ENCODE measurements at regions not wholly inside any gene's neighbourhood (a gene's known extent, or its start where the extent isn't known, plus 50 kb on each side); places are given as distances from the start of the nearest gene placed in this dataset.
A peak's percentile ranks its signal among the peaks of the same experiment; 100 is the strongest.
"Not testable (repeated sequence)": the region's sequence is repeated elsewhere in the genome, so short reads cannot be mapped to it uniquely, and the experiment has no call there.

DNA sequence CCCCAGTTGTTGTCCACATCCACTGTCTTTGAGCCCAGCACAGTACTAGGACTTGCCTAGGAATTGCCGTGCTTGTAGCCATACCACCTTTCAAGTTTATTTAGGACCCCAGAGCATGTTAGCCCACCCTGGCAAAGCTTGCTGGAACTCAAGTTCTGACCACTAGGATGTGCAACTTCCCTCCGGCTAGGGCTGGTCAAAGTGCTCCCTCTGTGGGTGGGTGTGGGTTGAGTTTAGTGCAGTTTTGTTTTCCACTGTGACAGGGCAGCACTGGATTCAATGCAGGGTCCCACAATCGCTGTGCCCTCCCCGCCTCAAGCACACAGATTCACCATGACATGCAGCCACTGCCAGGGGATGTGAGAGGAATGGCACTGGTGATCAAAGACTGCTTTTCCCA lies 96.0 kb downstream of the RASGEF1B start:
- no peak for DNase-seq

DNA sequence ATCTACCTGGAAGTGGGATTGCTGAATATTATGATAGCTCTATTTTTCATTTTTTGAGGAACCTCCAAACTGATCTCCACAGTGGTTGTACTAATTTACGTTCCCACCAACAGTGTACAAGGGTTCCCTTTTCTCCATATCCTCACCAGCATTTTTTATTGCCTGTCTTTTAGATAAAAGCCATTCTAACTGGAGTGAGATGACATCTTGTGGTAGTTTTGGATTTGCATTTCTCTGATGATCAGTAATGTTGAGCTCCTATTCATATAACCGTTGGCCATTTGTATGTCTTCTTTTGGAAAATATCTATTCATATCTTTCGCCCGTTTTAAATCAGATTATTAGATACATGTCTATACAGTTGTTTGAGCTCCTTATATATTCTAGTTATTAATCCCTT lies 101.8 kb downstream of the RASGEF1B start:
- DNase-seq: no peak

DNA sequence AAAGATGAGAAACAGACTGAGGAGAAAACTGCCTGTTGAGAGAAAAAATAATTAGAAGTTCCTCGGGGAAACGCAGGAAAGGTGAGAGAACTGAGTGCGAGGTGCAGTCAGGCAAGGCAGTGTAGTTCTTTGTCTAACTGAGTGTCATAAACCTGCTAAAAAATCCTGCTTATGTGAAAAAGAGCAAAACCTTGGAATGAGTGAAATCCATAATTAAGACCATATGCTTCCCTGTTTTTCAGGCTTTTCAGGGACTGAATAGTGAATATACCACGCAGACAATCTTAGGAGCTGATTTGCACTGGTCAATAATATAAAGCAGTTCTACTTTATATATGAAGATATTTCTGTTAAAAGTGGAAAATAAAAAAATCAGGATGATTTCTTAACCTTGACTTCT lies 104.9 kb downstream of the RASGEF1B start:
- DNase-seq: no peak

DNA sequence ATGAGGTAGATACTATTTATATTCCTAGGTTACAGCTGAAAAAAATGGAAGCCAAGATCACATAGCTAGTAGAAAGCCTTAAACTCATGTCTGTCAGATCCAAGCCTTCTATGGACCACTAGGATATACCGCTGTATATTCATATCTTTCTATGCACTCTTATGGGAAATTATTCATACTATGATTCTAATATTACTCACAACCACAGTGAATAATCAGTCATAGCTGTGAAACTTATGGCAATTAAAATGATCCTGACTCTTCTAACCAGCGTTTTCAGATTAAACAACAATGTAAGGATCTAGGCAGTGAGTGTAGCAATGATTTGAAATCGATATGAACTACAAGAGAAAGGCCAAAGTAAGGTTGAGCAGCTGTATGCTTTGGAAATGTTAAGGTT lies 111.0 kb downstream of the RASGEF1B start:
- no peak for DNase-seq

DNA sequence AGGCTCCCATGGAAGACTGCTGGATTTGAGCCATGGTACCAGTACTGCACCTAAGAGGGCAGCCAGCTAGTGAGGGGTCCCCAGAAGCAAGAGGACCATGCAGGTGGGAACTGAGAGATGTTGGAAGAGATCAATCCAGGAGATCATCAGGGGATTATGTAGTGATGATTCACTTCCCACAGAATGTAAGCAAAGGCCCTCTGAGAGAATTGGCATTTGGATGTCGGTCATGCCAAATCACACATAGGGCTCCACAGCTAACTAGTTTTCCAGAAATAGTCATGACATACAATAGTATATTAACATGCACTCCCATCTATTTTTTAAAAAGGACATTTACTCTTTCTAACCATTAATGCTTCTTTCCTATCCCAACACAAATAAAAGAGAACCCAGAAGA lies 112.5 kb downstream of the RASGEF1B start:
- DNase-seq: no peak

DNA sequence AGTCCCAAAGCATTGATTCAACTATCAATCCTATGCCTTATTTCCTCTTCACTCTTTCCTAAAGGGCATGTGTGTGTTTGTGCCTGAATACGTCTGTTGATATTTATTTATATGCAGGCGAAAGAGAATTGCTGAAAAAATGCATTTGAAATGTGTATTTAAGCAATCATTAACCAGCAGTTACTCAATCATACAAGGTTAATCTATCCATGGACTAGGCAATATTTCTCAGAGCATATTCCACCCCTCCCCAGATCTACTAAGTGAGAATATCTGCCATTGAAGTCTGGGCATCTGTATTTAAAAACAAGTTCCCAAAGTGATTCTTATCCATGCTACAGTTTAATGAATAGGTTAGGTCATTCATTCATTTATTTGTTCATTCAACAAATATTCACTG lies 113.6 kb downstream of the RASGEF1B start:
- DNase-seq: no peak

DNA sequence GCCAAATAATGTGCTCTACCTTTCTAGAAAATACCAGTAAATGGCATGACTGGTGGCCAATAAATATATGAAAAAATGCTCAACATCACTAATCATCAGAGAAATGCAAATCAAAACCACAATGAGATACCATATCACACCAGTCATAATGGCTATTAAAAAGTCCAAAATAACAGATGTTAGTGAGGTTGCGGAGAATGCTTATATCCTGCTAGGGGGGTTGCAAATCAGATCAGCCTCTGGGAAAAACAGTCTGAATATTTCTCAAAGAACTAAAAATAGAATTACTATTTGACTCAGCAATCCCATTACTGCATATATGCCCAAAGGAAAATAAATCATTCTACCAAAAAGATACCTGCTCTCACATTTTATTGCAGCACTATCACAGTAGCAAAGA lies 115.1 kb downstream of the RASGEF1B start:
- DNase-seq: no peak

DNA sequence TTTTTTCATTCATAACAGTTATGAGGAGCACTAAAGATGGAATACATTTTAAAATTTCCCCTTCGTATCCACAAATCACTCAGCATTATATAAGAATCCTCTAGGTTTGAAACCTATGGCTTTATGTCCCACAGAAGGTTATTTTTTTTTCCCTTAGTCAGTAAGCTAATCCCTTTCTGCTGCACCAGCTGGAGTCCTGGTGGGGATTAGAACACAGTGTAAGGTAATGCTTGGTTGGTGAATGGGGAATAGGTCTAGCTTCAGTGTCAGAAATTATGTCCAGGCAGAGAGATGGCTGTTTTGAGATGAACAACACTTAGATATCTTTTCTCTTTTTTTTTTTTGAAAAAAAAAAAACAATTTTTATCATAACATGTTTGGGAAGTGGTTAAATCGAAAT lies 116.6 kb downstream of the RASGEF1B start:
- no peak for DNase-seq

DNA sequence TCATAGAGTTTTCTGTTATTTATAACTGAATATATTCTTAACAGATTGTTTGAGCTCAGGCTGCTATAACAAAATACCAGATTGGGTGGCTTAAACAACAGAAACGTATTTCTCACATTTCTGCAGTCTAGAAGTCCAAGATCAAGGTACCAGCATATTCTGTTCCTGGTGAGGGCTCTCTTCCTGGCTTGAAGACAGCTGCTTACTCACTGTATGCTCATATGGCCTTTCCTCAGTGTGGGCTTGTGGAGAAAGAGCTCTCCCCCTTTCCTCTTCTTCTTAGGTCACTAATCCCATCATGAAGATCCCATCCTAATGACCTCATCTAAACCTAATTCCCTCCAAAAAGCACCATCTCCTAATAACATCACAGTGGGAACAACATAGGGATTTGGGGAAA lies 117.8 kb downstream of the RASGEF1B start:
- DNase-seq: no peak

DNA sequence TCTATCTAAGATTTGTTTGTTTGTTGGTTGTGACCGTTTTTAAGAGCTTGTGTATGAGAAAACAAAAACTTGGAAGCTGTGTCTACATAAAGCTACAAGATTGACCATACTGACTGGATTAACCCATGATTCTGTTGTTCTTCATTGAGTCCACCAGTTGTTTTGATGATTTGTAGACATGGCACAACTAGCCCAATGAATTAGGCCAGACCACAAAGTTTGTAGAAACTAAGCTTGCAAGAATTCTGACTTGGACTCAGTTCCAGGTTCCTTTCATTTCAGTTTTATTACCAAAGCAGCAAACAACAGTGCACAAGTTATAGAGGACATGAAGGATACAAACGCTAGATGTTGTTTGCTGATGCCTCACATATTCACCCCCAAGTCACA lies 119.3 kb downstream of the RASGEF1B start:
- no peak for DNase-seq

DNA sequence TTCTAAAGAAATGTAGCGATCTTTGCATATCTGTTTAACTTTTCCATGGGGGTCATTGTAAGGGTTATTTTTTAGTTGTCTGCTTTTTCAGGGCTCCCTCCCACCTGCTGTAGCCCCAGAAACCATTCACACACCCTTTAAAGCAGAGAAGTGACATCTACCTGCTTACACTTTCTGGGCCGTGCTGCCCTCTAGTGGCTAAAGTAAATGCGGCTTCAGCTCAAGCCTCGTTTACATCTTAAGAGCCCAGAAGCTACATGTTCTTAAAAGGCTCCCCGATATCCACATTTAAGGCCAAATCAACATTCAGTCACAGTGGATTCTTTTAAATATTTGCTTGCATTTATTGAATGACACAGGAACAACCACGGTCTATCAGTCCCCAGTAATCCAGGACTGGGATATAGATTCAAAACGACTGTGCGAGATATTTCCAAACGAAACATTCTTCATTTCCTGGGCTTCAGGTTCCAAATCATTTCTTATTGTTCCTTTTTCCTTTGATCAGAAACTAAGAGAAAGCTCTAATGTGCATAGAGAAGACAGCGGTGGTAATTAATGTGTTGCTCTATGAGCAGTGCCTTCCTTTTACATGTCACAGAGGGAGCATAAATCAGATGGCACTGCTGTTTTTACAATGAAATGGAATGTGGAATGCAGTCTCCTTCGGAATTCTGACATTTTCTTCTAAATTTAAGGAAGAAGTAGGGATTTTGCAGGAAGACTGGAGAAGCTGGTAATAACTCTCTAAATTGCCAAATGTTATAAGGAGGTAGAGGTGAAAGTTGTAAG lies 119.9 kb downstream of the RASGEF1B start:
- peak; percentile 44 to 59 for DNase-seq

DNA sequence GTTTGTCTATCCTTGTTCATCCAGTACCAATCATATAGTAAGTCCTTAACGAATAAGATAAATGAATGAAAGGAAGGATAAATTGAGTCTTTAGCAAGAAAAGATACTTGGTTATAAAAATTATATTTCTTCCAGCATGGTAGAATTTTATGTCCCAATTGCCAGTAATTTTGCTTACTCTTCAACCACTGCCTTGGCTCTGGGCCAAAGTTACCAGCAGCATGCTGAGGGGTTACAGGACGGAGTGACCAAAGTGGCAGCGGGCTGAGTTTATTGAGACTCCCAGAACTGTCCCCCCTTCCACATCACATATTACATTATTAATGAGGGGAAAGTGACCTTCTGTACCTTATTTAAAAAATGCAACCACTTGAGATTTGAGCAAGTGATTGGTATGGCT lies 121.7 kb downstream of the RASGEF1B start:
- no peak for DNase-seq

DNA sequence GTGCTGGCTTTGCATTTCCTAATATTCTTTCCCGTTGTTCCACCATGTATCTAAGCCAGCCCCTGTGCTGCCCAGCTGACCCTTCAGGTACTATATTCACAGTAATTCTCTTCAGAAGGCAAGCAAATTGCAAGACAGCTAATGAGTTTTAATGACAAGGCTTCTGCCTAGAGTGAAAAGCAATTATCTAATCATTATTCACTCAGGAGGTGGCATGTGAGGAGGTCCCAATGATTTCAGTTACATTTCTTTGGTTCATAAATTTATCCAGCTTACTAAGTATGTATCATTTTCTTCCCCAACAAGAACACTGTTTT lies 123.0 kb downstream of the RASGEF1B start:
- DNase-seq: no peak

DNA sequence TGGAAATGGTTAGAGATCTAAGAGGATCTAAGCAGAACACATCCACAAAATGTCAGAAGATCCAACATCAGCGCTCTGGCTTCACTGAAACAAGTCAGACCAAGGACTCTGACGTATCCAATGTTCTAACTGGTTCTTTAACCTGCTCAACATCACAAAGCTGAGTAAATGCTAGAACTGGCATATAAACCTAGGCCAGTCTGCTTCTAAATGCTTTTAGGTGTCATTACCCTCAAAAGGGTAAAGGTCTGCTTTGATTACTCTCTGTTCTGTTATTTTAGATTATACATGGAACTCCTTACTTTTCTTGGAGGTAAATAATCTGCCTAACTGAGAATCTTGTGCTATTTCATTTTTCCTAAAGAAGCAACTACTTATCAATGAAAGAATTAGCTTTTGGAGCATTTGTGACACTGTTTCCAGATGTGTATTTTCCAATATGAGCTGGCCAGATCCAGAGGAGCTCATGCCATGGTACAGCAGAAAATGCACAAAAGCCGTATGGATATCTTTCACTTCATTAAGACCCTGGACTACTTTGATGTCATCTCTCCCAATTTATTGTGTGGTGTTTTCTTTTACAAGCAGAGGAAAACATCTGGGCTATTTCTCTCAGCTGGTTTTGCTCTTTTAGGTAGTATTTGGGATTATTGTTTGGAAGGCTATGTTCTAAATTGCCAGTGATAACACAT lies 123.5 kb downstream of the RASGEF1B start:
- DNase-seq: no peak

DNA sequence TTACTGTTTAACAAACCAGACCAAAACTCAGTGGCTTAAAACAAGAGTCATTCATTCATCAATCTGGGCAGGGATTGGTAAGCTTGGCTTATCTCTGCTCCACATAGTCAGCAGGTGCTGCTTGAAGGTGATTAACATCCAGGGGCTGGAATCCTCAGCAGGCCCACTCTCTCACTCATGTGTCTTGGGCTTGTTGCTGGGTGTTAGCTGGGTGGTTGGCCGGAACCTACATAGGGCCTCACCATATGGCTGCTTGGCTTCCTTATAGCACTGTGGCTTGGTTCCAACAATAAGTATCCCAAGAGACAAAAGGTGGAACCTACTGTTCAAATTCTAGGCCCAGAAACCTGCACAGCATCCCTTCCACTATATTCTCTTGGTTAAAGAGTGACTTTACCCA lies 125.0 kb downstream of the RASGEF1B start:
- DNase-seq: no peak

DNA sequence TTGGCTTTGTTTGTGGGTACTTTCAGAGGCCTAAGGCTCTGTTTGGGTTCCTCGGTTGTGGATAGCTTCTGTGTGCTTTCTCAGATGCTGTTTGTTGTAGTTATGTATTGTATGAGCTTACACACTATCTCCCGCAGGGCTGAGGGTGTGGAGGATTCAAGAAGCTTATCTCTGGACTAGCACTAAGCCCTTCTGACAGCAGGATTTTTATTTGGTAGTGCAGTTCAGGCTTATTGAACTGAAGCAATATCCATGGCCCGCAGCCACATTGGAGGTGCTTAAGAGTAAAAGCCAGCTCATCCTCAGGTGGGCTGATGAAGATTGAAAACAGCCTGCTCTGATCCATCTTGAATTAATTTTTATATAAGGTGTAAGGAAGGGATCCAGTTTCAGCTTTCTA lies 128.2 kb downstream of the RASGEF1B start:
- DNase-seq: no peak

DNA sequence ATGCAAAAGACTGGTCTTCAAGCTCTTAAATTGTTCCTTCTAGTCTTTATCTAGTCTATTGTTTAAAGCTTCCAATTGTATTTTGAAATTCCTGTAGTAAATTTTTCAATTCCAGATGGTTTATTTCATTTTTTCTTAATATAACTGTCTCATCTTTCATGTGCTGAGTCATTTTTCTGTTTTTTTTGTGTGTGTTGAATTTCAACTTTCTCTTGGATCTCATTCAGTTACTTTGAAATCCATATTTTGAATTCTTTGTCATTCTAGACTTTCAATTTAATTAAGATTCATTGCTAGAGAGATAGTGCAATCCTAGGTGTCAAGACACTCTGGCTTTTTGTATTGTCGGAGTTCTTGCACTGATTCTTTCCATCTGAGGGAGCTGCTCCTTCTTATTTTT lies 128.0 kb upstream of the PRKG2 start:
- no peak for DNase-seq

DNA sequence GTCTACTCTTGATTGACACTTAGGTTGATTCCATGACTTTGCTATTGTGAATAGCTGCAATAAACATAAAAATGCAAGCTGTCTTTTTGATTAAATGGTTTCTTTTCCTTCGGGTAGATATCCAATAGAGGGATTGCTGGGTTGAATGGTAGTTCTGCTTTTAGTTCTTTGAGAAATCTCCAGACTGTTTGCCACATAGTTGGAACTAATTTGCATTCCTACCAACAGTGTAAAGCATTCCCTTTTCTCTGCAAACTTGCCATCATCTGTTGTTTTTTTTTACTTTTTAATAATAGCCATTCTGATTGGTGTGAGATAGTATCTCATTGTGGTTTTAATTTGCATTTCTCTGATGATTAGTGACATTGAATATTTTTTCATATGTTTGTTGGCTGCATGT lies 122.2 kb upstream of the PRKG2 start:
- no peak for DNase-seq

DNA sequence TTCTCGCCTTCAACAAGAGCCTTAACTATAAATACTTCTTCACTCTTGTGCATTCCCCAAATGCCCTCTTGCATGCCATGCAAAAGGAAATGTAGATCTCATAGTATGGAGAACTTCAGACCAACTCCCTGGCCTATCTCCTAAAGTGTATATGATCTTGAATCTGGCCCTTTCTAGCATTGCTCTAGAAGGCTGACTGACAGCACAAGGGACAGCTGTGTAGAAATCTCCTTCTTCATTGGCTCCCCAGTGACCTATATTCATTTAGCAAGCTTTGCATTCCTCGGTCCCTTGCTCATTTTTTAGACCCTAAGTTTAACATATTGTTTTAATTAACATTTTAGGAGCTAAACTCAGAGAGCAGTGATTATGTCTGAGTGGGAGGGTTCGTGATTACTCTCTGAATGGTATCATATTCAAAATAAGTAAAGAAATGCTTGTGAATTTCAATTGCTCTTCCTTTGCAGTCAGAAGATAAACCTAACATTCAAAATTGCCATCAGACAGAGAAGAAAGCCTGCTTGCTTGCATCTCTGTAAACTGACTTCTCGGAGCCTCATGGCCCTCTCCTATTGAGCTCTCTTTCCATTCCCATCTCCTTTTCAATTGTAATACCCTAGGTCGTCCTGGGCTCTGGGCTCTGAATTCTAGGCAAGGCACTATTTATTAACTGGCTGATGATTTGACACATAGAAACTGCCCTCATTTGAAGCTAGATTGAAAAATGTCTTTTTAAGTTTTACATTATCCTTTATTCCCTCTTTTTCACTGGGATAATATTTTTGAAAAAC lies 120.3 kb upstream of the PRKG2 start:
- no peak for DNase-seq

DNA sequence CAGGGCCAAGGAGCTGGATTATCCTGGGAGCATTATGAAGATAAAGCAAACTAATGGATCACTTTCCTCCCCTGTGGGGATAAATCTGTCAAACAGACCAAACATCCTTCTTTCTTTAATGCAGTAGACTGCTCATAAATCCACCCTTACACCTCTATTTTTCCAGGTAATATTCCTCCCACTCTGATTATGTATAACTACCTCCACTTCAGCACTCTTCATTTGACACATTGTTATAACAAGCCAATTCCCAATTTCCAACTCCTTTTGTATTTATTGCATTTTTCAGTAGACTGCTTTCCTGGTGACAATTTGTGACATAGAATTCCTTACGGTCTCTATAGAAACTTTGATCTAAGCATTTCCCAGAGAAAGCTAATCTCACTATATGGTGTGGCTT lies 115.0 kb upstream of the PRKG2 start:
- DNase-seq: no peak

DNA sequence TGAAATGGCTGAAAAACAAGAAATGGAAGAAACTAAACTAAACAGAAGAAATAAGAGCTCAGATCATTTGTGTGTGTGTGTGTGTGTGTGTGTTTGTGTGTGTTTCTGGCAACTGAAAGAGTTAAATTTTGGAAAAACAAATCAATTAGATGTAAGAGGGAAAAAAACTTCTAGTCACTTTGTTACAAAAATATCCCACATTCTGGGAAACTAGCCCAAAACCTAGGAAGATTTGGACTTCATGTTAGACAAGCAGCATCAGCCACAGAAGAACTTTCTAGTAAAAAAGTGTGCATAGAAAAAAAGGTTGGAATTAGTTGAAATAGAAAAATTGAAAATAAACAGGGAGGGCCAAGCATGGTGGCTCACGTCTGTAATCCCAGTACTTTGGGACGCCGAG lies 111.6 kb upstream of the PRKG2 start:
- DNase-seq: no peak

DNA sequence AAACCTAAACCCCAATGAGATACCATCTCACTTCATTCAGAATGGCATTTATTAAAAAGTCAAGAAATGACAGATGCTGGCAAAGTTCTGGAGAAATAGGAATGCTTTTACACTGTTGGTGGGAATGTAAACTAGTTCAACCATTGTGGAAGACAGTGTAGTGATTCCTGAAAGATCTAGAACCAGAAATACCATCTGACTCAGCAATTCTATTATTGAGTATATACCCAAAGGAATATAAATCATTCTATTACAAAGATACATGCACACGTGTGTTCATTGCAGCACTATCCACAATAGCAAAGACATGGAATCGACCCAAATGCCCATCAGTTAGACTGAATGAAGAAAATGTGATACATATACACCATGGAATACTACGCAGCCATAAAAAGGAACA lies 109.6 kb upstream of the PRKG2 start:
- not testable (repeated sequence) for DNase-seq

DNA sequence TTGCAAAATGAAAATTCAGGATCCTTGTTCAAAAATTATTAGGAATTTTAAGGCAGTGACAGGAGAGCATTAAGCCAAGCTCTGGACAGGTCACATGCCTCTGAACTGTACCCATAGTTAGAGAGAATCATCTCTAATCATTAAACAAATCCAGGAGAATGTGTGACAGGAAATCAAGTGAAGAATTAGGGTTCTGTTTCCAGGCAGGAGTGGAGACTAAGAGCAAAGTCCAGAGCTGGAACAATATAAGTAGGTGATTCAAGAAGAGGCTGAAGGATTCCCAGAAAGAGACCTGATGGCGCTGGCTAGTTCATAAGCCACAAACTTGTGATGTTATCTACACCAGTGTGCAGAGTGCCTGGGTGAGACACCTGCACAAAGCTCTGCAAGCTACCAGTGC lies 104.6 kb upstream of the PRKG2 start:
- no peak for DNase-seq

DNA sequence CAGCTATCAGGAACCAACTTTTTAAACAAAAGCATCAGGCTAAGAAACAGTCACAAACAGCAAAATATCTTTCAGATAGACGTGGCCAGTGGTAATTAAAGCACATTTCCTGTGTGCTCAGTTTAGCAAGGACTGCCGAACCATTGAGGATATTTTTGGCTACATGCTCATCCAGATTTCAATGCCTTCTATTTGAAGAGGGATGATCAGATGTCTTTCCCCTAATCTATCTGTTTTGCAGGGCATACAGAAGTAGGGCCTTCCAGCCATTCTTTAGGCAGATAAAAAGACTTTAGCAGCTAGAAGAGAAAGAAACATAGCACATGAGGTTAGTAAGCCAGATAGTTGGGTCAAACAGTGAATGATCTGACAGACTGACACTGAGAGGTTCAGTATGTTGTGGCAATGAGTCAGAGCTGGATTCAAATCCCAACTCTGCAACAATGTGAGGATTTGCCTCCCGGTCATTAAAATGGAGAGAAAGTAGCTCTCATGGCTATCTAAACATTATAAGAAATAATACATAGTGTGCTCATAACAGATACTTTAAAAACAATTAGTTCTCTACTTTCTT lies 100.0 kb upstream of the PRKG2 start:
- no peak for DNase-seq

All from stimulated activated CD4-positive, alpha-beta T cell treated with anti-CD3 and anti-CD28 coated beads, Interleukin-4, amount 100 ng/mL, for 4 hours (primary cell).